ENCODE measurements at regions not wholly inside any gene's neighbourhood (a gene's known extent, or its start where the extent isn't known, plus 50 kb on each side); places are given as distances from the start of the nearest gene placed in this dataset.

DNA sequence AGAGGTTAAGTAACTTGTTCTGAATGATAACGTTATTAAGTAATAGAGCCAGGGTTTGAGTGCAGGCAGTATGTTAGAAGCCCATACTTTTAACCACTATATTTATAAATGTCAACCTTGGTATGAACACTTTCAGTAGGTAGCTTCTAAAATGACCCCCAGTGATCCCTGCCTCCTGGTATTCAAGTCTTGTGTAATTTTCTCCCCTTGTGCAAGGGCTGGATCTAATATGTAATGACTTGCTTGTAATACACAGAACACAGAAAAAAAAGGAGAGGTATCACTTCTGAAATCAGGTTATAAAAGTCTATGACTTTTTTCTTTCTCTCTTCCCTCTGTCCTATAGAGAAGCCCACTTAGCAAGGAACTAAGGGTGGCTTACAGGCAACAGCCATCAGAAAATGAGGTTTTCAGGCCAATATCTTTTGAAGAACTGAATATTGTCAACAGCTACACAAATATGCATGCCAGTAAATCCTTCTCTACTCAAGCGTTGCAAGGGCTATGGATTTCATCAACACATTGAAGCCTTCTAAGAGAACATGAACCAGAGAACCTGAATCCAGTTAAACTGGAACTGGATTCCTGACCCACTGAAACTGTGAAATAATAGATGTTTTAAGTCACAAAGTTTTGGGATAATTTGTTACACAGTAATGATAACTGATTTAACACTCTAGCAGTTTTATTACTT lies 712.3 kb downstream of the METTL15 start:
- Histone ChIP-seq H3K79me2 (ENCODE audit: insufficient read depth) (no peaks in the 10 kb centered on the region), H3K9ac (no peak overlapping the region), H3K9me3 (ENCODE audit: low read depth) (peaks cover 4% of the 10 kb centered on the region), H3K4me3 (no peak overlapping the region), H3K36me3 (ENCODE audit: low read depth) (no peaks in the 10 kb centered on the region), H3K4me2 (ENCODE audit: unreplicated experiment) (no peak overlapping the region), H3K4me1 (ENCODE audit: insufficient read depth) (no peaks in the 10 kb centered on the region; the same call in 1 of the 2 replicates), H3K9me2 (ENCODE audit: insufficient read depth) (no peaks in the 10 kb centered on the region), H2AFZ (0 out of 2 replicates have a peak overlapping the region, but pooled peaks have one; percentile 10), H3F3A (ENCODE audit: insufficient read depth) (no peaks in the 10 kb centered on the region), H3K27ac (no peak overlapping the region), H3K27me3 (replicated peaks; ENCODE audit: insufficient read depth) (no peaks in the 10 kb centered on the region), H4K20me1 (ENCODE audit: insufficient read depth) (no peaks in the 10 kb centered on the region; the same call in 1 of the 2 replicates)
- TF ChIP-seq EZH2phosphoT487 (IDR thresholded peaks at IDR 0.05; ENCODE audit: insufficient read depth, low read depth): no peak
- no peak for TF ChIP-seq EZH2 (IDR thresholded peaks at IDR 0.05; ENCODE audit: insufficient read depth, poor library complexity, severe bottlenecking)
- in situ Hi-C loops (cut with MboI): no loop called here
- peak; percentile 15 for DNase-seq
- 25 to 34% methylated on average over 2 of the region's 2 CpGs for WGBS, 2 experiments (ENCODE audit: low coverage in 1 of 2, low lambda C conversion rate in 2 of 2, missing lambda C conversion rate in 2 of 2)

DNA sequence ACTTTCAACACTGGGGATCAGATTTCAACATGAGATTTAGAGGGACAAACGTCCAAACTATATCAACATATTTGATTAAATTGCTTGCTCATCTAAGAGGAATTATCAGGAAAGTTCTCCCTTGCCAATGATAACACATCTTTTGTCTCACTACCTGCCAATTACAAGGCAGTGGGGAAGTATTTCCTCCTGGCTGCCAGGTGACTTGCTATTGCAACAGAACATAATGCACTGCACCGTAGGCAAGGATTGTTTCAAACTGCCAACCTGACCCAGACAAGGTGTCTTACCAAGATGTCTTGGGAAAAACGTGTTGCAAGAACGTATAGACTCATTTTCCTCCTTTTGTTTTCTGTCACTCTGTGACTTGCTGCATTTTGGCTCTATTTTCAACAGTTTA lies 711.6 kb downstream of the METTL15 start:
- TF ChIP-seq EZH2 (IDR thresholded peaks at IDR 0.05; ENCODE audit: insufficient read depth, poor library complexity, severe bottlenecking): no peak
- no peak overlapping the region for H3K27ac ChIP-seq
- H3K9me3 ChIP-seq (ENCODE audit: low read depth): no peaks in the 10 kb centered on the region
- no peaks in the 10 kb centered on the region for H3K79me2 ChIP-seq (ENCODE audit: insufficient read depth)
- no peak for DNase-seq
- no peak overlapping the region for H2AFZ ChIP-seq
- 25 to 33% methylated on average over 4 of the region's 4 CpGs for whole genome bisulfite sequencing, 2 experiments (ENCODE audit: low coverage in 1 of 2, low lambda C conversion rate in 2 of 2, missing lambda C conversion rate in 2 of 2)
- in situ Hi-C loops (cut with MboI): no loop called here
- no peaks in the 10 kb centered on the region for H3K36me3 ChIP-seq (ENCODE audit: low read depth)
- no peaks in the 10 kb centered on the region; the same call in 1 of the 2 replicates for H4K20me1 ChIP-seq (ENCODE audit: insufficient read depth)
- no peaks in the 10 kb centered on the region for H3K9me2 ChIP-seq (ENCODE audit: insufficient read depth)
- no peak overlapping the region for H3K4me2 ChIP-seq (ENCODE audit: unreplicated experiment)
- H3K4me1 ChIP-seq (ENCODE audit: insufficient read depth): no peaks in the 10 kb centered on the region; the same call in 1 of the 2 replicates
- H3K4me3 ChIP-seq: no peak overlapping the region
- H3F3A ChIP-seq (ENCODE audit: insufficient read depth): no peaks in the 10 kb centered on the region
- H3K27me3 ChIP-seq (replicated peaks; ENCODE audit: insufficient read depth): no peaks in the 10 kb centered on the region
- no peak overlapping the region for H3K9ac ChIP-seq

DNA sequence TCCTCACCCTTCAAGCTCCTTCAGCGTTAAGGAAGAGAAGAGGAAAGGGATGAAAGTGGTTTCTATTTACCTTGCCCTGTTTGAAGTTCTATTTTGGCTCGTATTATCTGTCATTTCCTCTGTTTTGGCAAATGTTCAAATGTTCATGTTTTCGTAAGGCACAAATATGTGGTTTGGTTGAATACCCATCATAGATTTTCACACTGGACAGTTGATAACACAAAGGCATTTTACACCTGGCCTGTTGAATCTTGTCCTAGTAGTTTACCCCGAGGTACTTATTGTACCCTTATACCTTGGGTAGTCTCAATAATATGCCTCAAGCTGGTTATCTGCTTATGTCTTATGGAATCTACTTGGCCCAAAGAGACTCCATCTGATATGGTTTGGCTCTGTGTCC lies 706.9 kb downstream of the METTL15 start:
- WGBS, 2 experiments (ENCODE audit: low coverage in 1 of 2, low lambda C conversion rate in 2 of 2, missing lambda C conversion rate in 2 of 2): 31 to 35% methylated on average over 4 of the region's 4 CpGs
- Histone ChIP-seq H2AFZ (no peak overlapping the region), H3K9me2 (ENCODE audit: insufficient read depth) (no peaks in the 10 kb centered on the region), H3F3A (ENCODE audit: insufficient read depth) (no peaks in the 10 kb centered on the region), H3K4me3 (no peak overlapping the region), H4K20me1 (ENCODE audit: insufficient read depth) (no peaks in the 10 kb centered on the region), H3K9ac (no peak overlapping the region), H3K4me1 (ENCODE audit: insufficient read depth) (no peaks in the 10 kb centered on the region; the same call in 1 of the 2 replicates), H3K79me2 (ENCODE audit: insufficient read depth) (no peaks in the 10 kb centered on the region), H3K36me3 (ENCODE audit: low read depth) (no peaks in the 10 kb centered on the region), H3K27me3 (replicated peaks; ENCODE audit: insufficient read depth) (no peaks in the 10 kb centered on the region), H3K27ac (no peak overlapping the region), H3K4me2 (ENCODE audit: unreplicated experiment) (no peak overlapping the region), H3K9me3 (ENCODE audit: low read depth) (no peaks in the 10 kb centered on the region)
- TF ChIP-seq EZH2 (IDR thresholded peaks at IDR 0.05; ENCODE audit: insufficient read depth, poor library complexity, severe bottlenecking) (no peak), EZH2phosphoT487 (IDR thresholded peaks at IDR 0.05; ENCODE audit: insufficient read depth, low read depth) (no peak)
- in situ Hi-C loops (cut with MboI): no loop called here
- DNase-seq: no peak

DNA sequence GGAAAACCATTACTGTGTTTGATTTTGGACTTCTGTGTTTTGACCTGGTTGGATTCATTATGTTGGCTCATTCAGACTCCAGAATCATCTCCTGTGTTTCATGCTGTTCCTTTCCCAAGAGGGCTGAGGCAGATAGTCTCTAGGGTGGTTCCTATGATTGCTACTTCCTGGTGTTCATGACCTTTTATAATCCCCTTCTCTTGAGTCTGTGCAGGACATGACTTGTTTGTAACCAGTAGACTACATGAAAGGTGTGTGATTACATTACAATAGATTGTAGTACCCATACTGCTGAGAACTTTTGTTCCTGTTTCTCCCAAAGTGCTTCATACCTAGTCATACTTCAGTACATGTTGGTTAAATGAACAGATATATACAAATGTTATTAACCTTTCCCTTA lies 700.6 kb downstream of the METTL15 start:
- no peak for TF ChIP-seq EZH2 (IDR thresholded peaks at IDR 0.05; ENCODE audit: insufficient read depth, poor library complexity, severe bottlenecking)
- Histone ChIP-seq H3K27me3 (replicated peaks; ENCODE audit: insufficient read depth) (no peaks in the 10 kb centered on the region), H3K79me2 (ENCODE audit: insufficient read depth) (no peaks in the 10 kb centered on the region), H3K27ac (no peak overlapping the region), H2AFZ (no peak overlapping the region), H3K36me3 (ENCODE audit: low read depth) (no peaks in the 10 kb centered on the region), H3K9me3 (ENCODE audit: low read depth) (no peaks in the 10 kb centered on the region), H3K9me2 (ENCODE audit: insufficient read depth) (no peaks in the 10 kb centered on the region; the same call in 1 of the 2 replicates), H3K4me1 (ENCODE audit: insufficient read depth) (0 out of 2 replicates have a peak, but pooled peaks cover 5% of the 10 kb centered on the region), H3K4me3 (no peak overlapping the region), H4K20me1 (ENCODE audit: insufficient read depth) (no peaks in the 10 kb centered on the region), H3K4me2 (ENCODE audit: unreplicated experiment) (no peak overlapping the region), H3K9ac (no peak overlapping the region), H3F3A (ENCODE audit: insufficient read depth) (no peaks in the 10 kb centered on the region)
- no peak for DNase-seq
- in situ Hi-C loops (cut with MboI): no loop called here

DNA sequence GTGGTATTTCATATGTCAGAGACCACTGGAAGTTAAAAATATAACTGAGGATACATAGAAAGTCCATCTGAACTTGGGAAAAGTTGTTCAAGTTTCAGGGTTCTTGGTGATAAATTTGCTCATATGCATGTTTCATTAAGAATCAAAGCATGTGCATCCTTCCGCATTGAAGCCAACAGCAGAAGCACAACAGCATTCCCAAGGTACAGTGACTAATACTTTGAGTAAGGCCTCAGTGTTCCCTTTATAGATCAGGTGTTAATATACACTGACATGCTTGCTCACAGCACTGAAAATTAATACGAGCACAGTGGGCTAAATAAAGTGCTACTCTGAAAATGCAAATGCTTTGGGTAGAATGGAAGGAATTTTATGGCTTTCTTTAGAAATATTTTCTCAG lies 691.1 kb downstream of the METTL15 start:
- H3K27me3 ChIP-seq (replicated peaks; ENCODE audit: insufficient read depth): no peaks in the 10 kb centered on the region
- in situ Hi-C loops (cut with MboI): no loop called here
- no peaks in the 10 kb centered on the region for H3F3A ChIP-seq (ENCODE audit: insufficient read depth)
- no peak overlapping the region for H3K4me2 ChIP-seq (ENCODE audit: unreplicated experiment)
- no peaks in the 10 kb centered on the region for H3K9me3 ChIP-seq (ENCODE audit: low read depth)
- H4K20me1 ChIP-seq (ENCODE audit: insufficient read depth): no peaks in the 10 kb centered on the region
- TF ChIP-seq EZH2phosphoT487 (IDR thresholded peaks at IDR 0.05; ENCODE audit: insufficient read depth, low read depth) (no peak), EZH2 (IDR thresholded peaks at IDR 0.05; ENCODE audit: insufficient read depth, poor library complexity, severe bottlenecking) (no peak)
- no peaks in the 10 kb centered on the region for H3K9me2 ChIP-seq (ENCODE audit: insufficient read depth)
- H3K27ac ChIP-seq: no peak overlapping the region
- H3K4me3 ChIP-seq: no peak overlapping the region
- H2AFZ ChIP-seq: no peak overlapping the region
- no peak overlapping the region for H3K9ac ChIP-seq
- H3K4me1 ChIP-seq (ENCODE audit: insufficient read depth): no peaks in the 10 kb centered on the region
- H3K79me2 ChIP-seq (ENCODE audit: insufficient read depth): no peaks in the 10 kb centered on the region
- 35 to 41% methylated on average over 2 of the region's 2 CpGs for WGBS, 2 experiments (ENCODE audit: low coverage in 1 of 2, low lambda C conversion rate in 2 of 2, missing lambda C conversion rate in 2 of 2)
- H3K36me3 ChIP-seq (ENCODE audit: low read depth): no peaks in the 10 kb centered on the region
- peak; percentile 5 for DNase-seq
